ENCODE measurements at regions not wholly inside any gene's neighbourhood (a gene's known extent, or its start where the extent isn't known, plus 50 kb on each side); places are given as distances from the start of the nearest gene placed in this dataset.

DNA sequence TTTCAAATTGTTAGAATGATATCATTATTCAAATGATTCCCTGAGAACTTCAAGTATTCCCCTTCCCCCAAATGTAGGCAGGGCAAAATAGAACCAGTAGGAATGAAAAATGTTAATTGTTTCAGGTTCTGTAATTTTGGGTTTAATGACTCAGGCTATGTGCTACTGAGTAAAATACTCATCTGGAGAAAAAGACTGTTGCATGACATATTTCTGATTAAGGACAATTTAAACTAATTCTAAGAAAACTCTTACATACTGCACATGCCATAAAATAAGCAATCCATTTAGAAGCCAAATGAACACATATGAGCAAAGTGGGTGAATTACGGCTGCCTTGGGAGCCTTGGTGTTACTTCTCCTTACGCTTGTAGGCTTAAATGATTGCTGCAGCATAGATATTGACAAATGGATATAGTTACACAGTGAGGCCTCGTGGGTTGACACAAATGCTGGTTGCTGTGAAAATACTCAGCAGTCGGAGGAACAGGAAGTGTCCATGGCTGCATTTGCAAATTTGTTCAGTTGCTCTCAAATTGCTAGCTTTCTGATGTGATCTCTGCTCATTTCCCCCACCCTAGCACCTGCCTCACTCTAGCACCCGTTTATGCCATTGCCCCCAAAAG is 174.9 kb upstream of the DMAC1 start:
- TF ChIP-seq FOXA1 (IDR thresholded peaks at IDR 0.05) (no peak), SP1 (IDR thresholded peaks at IDR 0.05) (no peak), NR2F2 (IDR thresholded peaks at IDR 0.05) (no peak), YY1 (IDR thresholded peaks at IDR 0.05) (no peak), JUND (IDR thresholded peaks at IDR 0.05) (no peak), EGR1 (IDR thresholded peaks at IDR 0.05; ENCODE audit: low read depth in 2 of 2) (no peak), GABPA (IDR thresholded peaks at IDR 0.05 in 1 of 2, conservative IDR thresholded peaks at IDR 0.05 in 1 of 2) (no peak), RAD21 (IDR thresholded peaks at IDR 0.05) (no peak), TAF1 (conservative IDR thresholded peaks at IDR 0.05) (no peak)
- TF ChIP-seq, protein P1, sequence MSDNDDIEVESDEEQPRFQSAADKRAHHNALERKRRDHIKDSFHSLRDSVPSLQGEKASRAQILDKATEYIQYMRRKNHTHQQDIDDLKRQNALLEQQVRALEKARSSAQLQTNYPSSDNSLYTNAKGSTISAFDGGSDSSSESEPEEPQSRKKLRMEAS (IDR thresholded peaks at IDR 0.05) = no peak
- TF ChIP-seq, protein P2, sequence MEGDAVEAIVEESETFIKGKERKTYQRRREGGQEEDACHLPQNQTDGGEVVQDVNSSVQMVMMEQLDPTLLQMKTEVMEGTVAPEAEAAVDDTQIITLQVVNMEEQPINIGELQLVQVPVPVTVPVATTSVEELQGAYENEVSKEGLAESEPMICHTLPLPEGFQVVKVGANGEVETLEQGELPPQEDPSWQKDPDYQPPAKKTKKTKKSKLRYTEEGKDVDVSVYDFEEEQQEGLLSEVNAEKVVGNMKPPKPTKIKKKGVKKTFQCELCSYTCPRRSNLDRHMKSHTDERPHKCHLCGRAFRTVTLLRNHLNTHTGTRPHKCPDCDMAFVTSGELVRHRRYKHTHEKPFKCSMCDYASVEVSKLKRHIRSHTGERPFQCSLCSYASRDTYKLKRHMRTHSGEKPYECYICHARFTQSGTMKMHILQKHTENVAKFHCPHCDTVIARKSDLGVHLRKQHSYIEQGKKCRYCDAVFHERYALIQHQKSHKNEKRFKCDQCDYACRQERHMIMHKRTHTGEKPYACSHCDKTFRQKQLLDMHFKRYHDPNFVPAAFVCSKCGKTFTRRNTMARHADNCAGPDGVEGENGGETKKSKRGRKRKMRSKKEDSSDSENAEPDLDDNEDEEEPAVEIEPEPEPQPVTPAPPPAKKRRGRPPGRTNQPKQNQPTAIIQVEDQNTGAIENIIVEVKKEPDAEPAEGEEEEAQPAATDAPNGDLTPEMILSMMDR (IDR thresholded peaks at IDR 0.05; ENCODE audit: low read depth, low read length, missing input control) = no peak
- TF ChIP-seq, protein P3, sequence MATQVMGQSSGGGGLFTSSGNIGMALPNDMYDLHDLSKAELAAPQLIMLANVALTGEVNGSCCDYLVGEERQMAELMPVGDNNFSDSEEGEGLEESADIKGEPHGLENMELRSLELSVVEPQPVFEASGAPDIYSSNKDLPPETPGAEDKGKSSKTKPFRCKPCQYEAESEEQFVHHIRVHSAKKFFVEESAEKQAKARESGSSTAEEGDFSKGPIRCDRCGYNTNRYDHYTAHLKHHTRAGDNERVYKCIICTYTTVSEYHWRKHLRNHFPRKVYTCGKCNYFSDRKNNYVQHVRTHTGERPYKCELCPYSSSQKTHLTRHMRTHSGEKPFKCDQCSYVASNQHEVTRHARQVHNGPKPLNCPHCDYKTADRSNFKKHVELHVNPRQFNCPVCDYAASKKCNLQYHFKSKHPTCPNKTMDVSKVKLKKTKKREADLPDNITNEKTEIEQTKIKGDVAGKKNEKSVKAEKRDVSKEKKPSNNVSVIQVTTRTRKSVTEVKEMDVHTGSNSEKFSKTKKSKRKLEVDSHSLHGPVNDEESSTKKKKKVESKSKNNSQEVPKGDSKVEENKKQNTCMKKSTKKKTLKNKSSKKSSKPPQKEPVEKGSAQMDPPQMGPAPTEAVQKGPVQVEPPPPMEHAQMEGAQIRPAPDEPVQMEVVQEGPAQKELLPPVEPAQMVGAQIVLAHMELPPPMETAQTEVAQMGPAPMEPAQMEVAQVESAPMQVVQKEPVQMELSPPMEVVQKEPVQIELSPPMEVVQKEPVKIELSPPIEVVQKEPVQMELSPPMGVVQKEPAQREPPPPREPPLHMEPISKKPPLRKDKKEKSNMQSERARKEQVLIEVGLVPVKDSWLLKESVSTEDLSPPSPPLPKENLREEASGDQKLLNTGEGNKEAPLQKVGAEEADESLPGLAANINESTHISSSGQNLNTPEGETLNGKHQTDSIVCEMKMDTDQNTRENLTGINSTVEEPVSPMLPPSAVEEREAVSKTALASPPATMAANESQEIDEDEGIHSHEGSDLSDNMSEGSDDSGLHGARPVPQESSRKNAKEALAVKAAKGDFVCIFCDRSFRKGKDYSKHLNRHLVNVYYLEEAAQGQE (IDR thresholded peaks at IDR 0.05) = no peak
- TF ChIP-seq, protein P4, sequence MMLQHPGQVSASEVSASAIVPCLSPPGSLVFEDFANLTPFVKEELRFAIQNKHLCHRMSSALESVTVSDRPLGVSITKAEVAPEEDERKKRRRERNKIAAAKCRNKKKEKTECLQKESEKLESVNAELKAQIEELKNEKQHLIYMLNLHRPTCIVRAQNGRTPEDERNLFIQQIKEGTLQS (IDR thresholded peaks at IDR 0.05) = no peak
- TF ChIP-seq, protein P5, sequence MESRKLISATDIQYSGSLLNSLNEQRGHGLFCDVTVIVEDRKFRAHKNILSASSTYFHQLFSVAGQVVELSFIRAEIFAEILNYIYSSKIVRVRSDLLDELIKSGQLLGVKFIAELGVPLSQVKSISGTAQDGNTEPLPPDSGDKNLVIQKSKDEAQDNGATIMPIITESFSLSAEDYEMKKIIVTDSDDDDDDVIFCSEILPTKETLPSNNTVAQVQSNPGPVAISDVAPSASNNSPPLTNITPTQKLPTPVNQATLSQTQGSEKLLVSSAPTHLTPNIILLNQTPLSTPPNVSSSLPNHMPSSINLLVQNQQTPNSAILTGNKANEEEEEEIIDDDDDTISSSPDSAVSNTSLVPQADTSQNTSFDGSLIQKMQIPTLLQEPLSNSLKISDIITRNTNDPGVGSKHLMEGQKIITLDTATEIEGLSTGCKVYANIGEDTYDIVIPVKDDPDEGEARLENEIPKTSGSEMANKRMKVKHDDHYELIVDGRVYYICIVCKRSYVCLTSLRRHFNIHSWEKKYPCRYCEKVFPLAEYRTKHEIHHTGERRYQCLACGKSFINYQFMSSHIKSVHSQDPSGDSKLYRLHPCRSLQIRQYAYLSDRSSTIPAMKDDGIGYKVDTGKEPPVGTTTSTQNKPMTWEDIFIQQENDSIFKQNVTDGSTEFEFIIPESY (IDR thresholded peaks at IDR 0.05) = no peak
